Epidermal melanocyte (primary cell): ENCODE measurements at regions not wholly inside any gene's neighbourhood (a gene's known extent, or its start where the extent isn't known, plus 50 kb on each side); places are given as distances from the start of the nearest gene placed in this dataset.

Experiments
- DNase-seq: peaks from one replicate; pipeline ENCODE4 v3.0.0; 2011; ENCODE audit warnings: low spot score; ENCODE audit not compliant: insufficient read length

- no peak for DNase-seq
Observed at GRCh38 chr3:67884345-67884744, 229.9 kb upstream of the SUCLG2 start.

- no peak for DNase-seq
Observed at GRCh38 chr3:67883766-67884165, 229.4 kb upstream of the SUCLG2 start.

- DNase-seq = no peak
Observed at GRCh38 chr3:67882981-67883380, 228.6 kb upstream of the SUCLG2 start.

DNA sequence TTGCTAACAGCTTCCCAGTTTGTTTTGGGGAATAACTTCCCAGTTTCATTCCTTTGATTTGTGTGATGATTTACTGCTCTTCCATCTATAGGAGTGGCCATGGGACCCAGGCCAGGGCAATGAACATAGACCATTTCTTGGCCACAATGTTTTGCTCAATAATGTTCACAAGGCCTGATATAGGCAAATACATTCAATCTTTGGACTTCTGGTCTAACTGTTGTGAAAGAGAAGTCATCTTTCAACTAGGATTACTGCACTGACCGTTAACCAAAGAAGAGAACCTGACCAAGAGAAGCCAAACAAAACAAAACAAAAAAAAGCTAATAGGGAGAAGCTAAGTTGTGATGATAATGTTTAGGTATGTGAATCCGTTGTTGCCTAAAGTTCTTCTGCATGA lies 221.8 kb upstream of the SUCLG2 start:
- no peak for DNase-seq

DNA sequence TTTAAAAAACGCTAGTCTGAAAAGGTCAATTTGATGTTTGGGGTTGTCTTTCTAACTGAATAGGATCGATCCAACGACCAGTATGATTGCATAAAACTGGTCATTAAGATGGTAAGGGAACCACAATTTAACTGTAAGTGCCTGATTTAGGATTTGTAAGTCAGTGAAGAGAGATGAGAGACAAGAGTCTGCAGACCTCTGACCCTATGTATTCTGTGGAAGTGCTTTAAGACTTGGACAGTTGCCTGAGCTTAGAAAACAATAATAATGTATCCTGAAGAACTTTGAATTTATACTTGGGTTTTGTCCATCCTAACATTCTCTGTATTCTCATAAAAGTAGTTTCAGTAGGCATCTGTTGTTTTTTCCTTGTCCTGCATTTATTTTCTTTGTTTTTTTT lies 221.4 kb upstream of the SUCLG2 start:
- no peak for DNase-seq

GRCh38 chr3:67875338-67875737 lies 220.9 kb upstream of the SUCLG2 start:
- DNase-seq = no peak

- no peak for DNase-seq
Observed at GRCh38 chr3:67870477-67870876, 216.1 kb upstream of the SUCLG2 start.

DNA sequence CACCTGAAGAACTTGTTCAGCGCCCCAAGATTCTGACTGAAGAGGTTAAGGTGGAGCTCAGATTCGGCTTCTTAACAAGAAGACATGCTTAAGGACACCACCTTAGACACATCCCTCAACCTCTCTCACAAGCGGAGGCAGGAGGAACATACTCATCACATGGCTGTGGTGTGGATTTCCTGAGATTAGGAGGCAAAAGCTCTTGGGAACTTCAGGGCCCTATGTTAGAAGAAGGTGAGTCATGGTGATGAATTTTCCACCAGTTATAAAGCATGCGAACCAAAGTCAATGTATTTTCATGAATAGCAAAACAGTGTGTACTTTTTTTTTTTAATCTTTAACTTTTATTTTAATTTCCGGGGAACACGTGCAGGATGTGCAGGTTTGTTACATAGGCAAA lies 212.2 kb upstream of the SUCLG2 start:
- DNase-seq = no peak

- no peak for DNase-seq
Observed at GRCh38 chr3:67864587-67865183, 210.3 kb upstream of the SUCLG2 start.

DNA sequence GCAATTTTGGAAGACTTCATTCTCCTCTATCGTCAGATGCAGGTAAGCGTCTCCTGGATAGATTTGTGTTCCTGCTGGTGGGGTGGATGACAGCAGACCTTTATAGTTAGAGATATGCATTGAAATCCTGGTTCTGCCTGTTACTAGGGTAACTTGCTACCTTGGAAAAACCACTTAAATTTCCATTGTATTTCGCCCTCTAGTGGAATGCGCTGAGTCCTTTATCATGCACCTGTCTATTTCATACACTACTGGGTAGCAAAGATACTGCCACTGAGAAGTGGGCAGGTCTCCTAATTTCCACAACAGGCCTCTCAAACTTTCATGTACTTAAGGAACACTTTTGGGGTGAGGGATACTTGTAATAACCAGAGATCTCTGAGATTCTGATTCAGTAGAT lies 209.5 kb upstream of the SUCLG2 start:
- DNase-seq = no peak

DNA sequence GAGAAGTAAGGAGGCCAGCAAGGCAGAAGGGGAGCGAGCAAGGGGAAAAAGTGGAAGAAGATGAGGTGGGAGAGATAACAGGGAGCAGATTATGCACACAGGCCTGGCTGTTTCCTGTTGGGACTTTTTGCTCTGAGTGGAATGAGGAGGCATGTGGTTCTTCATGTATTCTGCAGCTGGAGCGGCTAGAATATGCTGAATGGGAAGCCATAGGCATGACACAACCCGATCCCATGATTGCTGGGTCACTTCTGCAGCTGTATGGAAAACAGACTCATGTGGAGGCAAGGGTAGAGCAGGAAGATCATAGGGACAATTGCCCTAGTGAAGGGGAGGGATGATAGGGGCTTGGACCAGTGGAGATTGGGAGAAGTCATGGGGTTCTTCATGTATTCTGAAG lies 206.0 kb upstream of the SUCLG2 start:
- DNase-seq = no peak

- no peak for DNase-seq
Observed at GRCh38 chr3:67858492-67858891, 204.1 kb upstream of the SUCLG2 start.

DNA sequence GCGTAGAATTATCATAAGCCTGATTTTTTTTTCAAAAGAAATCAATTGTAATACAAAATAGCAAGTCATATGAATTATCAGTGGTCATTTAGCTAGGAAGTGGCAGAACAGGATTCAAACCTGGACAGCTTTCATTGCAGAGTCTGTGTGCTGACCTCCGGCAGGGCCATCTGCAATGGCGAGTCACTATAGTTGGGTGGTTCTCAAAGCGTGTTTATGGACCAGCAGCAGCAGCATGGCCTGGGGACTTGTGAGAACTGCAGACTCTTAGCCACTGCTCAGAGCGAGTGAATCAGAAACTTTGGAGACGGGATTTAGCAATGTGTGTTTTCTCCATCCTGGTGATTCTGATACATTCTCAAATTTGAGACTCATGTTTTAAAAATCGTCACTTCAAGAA lies 202.3 kb upstream of the SUCLG2 start:
- no peak for DNase-seq

- no peak for DNase-seq
Observed at GRCh38 chr3:67854663-67855062, 200.3 kb upstream of the SUCLG2 start.

GRCh38 chr3:67853520-67853919 lies 199.1 kb upstream of the SUCLG2 start:
- DNase-seq = no peak

- no peak for DNase-seq
Observed at GRCh38 chr3:67848299-67848698, 193.9 kb upstream of the SUCLG2 start.

GRCh38 chr3:67846166-67846565 lies 191.8 kb upstream of the SUCLG2 start:
- no peak for DNase-seq

DNA sequence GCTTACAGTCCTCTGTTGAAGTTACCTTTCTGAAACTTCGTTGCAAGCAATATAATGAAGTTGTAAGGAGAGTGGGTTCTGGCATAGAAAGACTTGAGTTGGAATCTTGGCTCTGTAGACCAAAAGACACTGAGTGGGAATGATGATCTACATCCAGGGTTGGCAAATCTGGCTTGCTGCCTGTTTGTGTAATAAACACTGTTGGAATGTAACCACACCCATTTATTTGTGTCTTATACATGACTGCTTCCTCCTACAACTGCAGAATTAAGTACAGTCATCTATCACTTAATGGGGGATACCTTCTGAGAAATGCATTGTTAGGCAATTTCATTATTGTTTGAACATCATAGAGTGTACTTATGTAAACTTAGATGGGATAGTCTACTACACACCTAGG lies 178.4 kb upstream of the SUCLG2 start:
- DNase-seq = no peak

GRCh38 chr3:67831262-67831661 lies 176.8 kb upstream of the SUCLG2 start:
- no peak for DNase-seq

- no peak for DNase-seq
Observed at GRCh38 chr3:67828486-67829010, 174.1 kb upstream of the SUCLG2 start.

GRCh38 chr3:67821135-67821534 lies 166.7 kb upstream of the SUCLG2 start:
- DNase-seq = no peak

- DNase-seq = no peak
Observed at GRCh38 chr3:67819447-67819846, 165.0 kb upstream of the SUCLG2 start.

DNA sequence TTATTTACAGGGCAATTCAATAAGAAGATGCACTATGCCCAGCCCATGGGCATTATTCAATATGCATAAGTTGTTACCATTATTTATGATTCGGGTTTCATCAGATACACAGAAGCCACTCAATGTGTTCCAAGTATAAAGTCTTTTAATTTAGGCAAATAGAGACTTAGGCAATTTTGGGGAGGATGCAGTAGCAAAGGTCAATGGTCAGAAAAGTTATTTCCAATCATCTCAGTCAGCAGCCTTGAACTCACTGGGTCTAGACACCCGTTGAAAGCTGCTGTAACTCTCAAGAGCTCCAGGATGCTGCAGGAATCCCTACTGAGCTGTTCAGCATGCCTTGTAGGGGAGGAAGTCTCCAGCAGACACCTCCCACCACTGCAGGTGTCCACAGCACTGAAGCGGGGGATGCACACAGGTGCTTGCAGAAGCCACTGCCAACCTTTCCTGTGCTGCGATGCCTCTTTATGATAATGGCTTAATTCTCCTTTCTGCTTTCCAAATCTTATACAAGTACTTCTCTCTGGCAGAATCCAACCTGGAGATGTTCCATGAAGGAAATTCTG lies 155.0 kb upstream of the SUCLG2 start:
- DNase-seq = no peak
